GM23338 (cell line): ENCODE measurements at regions not wholly inside any gene's neighbourhood (a gene's known extent, or its start where the extent isn't known, plus 50 kb on each side); places are given as distances from the start of the nearest gene placed in this dataset.

Experiments used
- ATAC-seq: fragments of 200-7000 bp; cut with Tn5 transposase; 3 replicates; pipeline ENCODE4 v1.9.1; 2020
- DNase-seq: peaks from one replicate; pipeline ENCODE4 v3.0.0-alpha.2; 2015; ENCODE audit warnings: low spot score
- H2AFZ ChIP-seq: fragments of 200-600 bp; sonication (generic); 2 replicates; pipeline ENCODE4 v1.8.0; 2016; ENCODE audit warnings: antibody characterized with exemption, mild to moderate bottlenecking, moderate library complexity
- H3F3A ChIP-seq: fragments of 200-600 bp; sonication (generic); replicated peaks from 2 replicates; pipeline ENCODE4 v1.8.0; 2017; ENCODE audit warnings: antibody characterized with exemption, mixed run types, low read depth
- H3K27ac ChIP-seq: fragments of 200-600 bp; sonication (generic); 2 replicates; pipeline ENCODE4 v1.6.1; 2016; ENCODE audit warnings: low read depth
- H3K27me3 ChIP-seq: fragments of 200-600 bp; sonication (generic); 2 replicates; pipeline ENCODE4 v1.8.0; 2016; ENCODE audit warnings: mild to moderate bottlenecking, mixed run types, moderate library complexity; ENCODE audit not compliant: insufficient read depth
- H3K36me3 ChIP-seq: fragments of 200-600 bp; sonication (generic); 2 replicates; pipeline ENCODE4 v1.8.0; 2016; ENCODE audit warnings: mild to moderate bottlenecking; ENCODE audit not compliant: insufficient read depth
- H3K4me1 ChIP-seq: fragments of 200-600 bp; sonication (generic); 2 replicates; pipeline ENCODE4 v1.8.0; 2016; ENCODE audit warnings: mild to moderate bottlenecking, moderate library complexity; ENCODE audit not compliant: insufficient read depth
- H3K4me2 ChIP-seq: fragments of 200-600 bp; sonication (generic); 2 replicates; pipeline ENCODE4 v1.7.1; 2017; ENCODE audit warnings: mixed run types
- H3K4me3 ChIP-seq: fragments of 200-600 bp; sonication (generic); 2 replicates; pipeline ENCODE4 v1.6.1; 2016; ENCODE audit warnings: mixed run types
- H3K79me2 ChIP-seq: fragments of 200-600 bp; sonication (generic); replicated peaks from 2 replicates; pipeline ENCODE4 v1.8.0; 2017; ENCODE audit warnings: mild to moderate bottlenecking; ENCODE audit not compliant: insufficient read depth
- H3K9me2 ChIP-seq: fragments of 200-600 bp; sonication (generic); 2 replicates; pipeline ENCODE4 v1.8.0; 2017; ENCODE audit not compliant: insufficient read depth
- H4K20me1 ChIP-seq: fragments of 200-600 bp; sonication (generic); replicated peaks from 2 replicates; pipeline ENCODE4 v1.8.0; 2017; ENCODE audit warnings: mild to moderate bottlenecking; ENCODE audit not compliant: insufficient read depth
- H3K27ac Mint-ChIP-seq: 2 replicates; pipeline ENCODE4 v1.8.0; 2020; ENCODE audit warnings: inconsistent platforms, mild to moderate bottlenecking, moderate library complexity, mixed read lengths
- H3K27me3 Mint-ChIP-seq: 3 replicates; pipeline ENCODE4 v1.8.0; 2022; ENCODE audit warnings: low read depth, mild to moderate bottlenecking, moderate library complexity, mixed read lengths, inconsistent platforms; ENCODE audit not compliant: insufficient read depth, poor library complexity
- H3K36me3 Mint-ChIP-seq: 3 replicates; pipeline ENCODE4 v1.8.0; 2021; ENCODE audit warnings: low read depth, mild to moderate bottlenecking, inconsistent platforms, moderate library complexity, mixed read lengths
- H3K4me1 Mint-ChIP-seq: 3 replicates; pipeline ENCODE4 v1.8.0; 2020; ENCODE audit warnings: mild to moderate bottlenecking, inconsistent platforms, mixed read lengths
- H3K4me3 Mint-ChIP-seq: 3 replicates; pipeline ENCODE4 v1.8.0; 2021; ENCODE audit warnings: moderate library complexity, mild to moderate bottlenecking, inconsistent platforms, mixed read lengths
- H3K9me3 Mint-ChIP-seq: 3 replicates; pipeline ENCODE4 v1.8.0; 2020; ENCODE audit warnings: moderate library complexity, mild to moderate bottlenecking, inconsistent platforms, mixed read lengths
- CREB1 ChIP-seq: fragments of 250-450 bp; sonication (Bioruptor Pico); IDR thresholded peaks from 2 replicates; pipeline ENCODE4 v1.5.0; 2020; ENCODE audit warnings: low read depth, mild to moderate bottlenecking, moderate library complexity
- EZH2 ChIP-seq: fragments of 200-600 bp; sonication (generic); IDR thresholded peaks from one replicate; pipeline ENCODE4 v1.8.0; 2017; ENCODE audit warnings: antibody characterized with exemption, mild to moderate bottlenecking, low read depth; ENCODE audit not compliant: unreplicated experiment
- EZH2phosphoT487 ChIP-seq: fragments of 200-600 bp; sonication (generic); IDR thresholded peaks from one replicate; pipeline ENCODE4 v1.8.1; 2018; ENCODE audit warnings: antibody characterized with exemption; ENCODE audit not compliant: unreplicated experiment
- JUNB ChIP-seq: IDR thresholded peaks from one replicate; pipeline ENCODE4 v1.6.1; 2016; ENCODE audit warnings: antibody characterized with exemption; ENCODE audit not compliant: unreplicated experiment
- NANOG ChIP-seq: IDR thresholded peaks from 2 replicates; pipeline ENCODE4 v1.6.1; 2016; ENCODE audit warnings: antibody characterized with exemption, borderline replicate concordance
- STAT1 ChIP-seq: IDR thresholded peaks from one replicate; pipeline ENCODE4 v1.6.1; 2016; ENCODE audit warnings: antibody characterized with exemption; ENCODE audit not compliant: unreplicated experiment
- ZNF114 ChIP-seq: fragments of 250-450 bp; sonication (Bioruptor Pico); IDR thresholded peaks from 2 replicates; pipeline ENCODE4 v1.5.0; 2020; ENCODE audit warnings: mild to moderate bottlenecking, moderate library complexity
- ZNF331 ChIP-seq: fragments of 250-450 bp; sonication (Bioruptor Pico); IDR thresholded peaks from 2 replicates; pipeline ENCODE4 v1.5.0; 2020; ENCODE audit warnings: low read depth, mild to moderate bottlenecking, moderate library complexity
- TF ChIP-seq, protein P1 (sequence below), 2 experiments: fragments of 200-600 bp in 1 of 2; sonication (generic) in 1 of 2; conservative IDR thresholded peaks; 2 replicates each; pipeline versions ENCODE4 v1.5.1 to v1.6.1; 2016 to 2017; ENCODE audit warnings: antibody characterized with exemption in 2 of 2, low read depth in 2 of 2, mild to moderate bottlenecking in 2 of 2, moderate library complexity in 1 of 2
- TF ChIP-seq, protein P2 (sequence below): IDR thresholded peaks from one replicate; pipeline ENCODE4 v1.6.1; 2018; ENCODE audit warnings: antibody characterized with exemption; ENCODE audit not compliant: unreplicated experiment
- TF ChIP-seq, protein P3 (sequence below): IDR thresholded peaks from 2 replicates; pipeline ENCODE4 v1.6.1; 2016; ENCODE audit warnings: antibody characterized with exemption

DNA sequence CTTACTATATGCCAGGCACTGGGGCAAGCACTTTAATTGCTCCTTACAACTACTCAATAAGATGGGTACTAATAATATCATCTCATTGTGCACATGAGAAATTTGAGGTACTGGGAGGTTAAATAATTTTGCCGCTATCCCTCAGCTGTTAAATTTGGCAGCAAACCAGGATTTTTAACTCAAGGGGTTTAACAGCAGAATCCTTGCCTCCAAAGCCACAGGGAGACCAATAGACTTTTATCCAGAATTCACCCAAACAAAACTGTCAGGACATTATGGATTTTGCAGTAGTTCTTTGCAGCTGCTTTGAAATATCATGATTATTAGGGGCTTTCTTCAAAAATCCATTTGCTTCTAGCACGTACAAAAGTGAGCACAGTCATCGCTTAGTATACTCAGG is 136.2 kb downstream of the RPS12 start (continued):
- TF ChIP-seq, protein P1, sequence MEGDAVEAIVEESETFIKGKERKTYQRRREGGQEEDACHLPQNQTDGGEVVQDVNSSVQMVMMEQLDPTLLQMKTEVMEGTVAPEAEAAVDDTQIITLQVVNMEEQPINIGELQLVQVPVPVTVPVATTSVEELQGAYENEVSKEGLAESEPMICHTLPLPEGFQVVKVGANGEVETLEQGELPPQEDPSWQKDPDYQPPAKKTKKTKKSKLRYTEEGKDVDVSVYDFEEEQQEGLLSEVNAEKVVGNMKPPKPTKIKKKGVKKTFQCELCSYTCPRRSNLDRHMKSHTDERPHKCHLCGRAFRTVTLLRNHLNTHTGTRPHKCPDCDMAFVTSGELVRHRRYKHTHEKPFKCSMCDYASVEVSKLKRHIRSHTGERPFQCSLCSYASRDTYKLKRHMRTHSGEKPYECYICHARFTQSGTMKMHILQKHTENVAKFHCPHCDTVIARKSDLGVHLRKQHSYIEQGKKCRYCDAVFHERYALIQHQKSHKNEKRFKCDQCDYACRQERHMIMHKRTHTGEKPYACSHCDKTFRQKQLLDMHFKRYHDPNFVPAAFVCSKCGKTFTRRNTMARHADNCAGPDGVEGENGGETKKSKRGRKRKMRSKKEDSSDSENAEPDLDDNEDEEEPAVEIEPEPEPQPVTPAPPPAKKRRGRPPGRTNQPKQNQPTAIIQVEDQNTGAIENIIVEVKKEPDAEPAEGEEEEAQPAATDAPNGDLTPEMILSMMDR (conservative IDR thresholded peaks at IDR 0.05; ENCODE audit: low read depth in 2 of 2), result no peak

DNA sequence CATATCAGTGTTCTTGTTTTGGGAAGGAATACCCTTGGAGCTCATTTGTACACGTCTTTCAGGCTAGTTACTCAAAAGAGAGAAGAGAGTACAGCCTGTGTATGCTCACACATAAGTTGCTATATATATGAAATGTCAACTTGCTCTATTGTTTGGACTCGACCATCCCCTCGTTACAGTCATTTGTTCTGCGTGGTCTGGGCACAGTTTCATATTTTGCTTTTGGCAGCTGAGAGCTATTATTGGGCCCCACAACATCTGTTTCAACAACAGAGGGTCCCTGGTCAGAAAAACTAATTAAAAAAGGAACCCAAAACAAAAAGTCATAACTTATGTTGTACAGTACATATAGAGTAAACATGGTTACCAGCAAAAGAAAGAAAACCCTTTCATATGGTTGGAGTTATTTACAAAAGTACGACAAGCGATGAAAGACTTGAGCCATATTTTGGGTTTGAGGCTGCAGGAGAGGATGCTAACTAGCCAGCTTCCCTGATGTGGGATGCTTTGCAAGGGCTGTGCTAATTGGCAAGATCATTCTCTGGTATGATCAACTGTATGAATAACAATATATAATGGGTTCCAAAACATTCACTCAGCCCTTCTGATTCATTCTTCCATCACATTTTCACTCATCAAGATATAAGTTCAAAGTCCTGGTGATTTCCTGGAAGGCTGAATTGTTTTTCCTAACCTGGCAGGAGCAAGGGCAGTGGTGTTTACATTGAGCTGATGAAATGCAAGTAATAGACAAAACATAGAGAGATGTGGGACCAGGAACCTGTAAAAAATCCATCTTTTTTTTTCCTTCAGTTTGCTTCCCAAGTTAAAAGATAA is 137.9 kb downstream of the RPS12 start:
- ATAC-seq, result no peak
- no peaks in the 10 kb centered on the region for H3K36me3 Mint-ChIP-seq
- H3K27me3 Mint-ChIP-seq, result no peaks in the 10 kb centered on the region
- TF ChIP-seq, protein P2, sequence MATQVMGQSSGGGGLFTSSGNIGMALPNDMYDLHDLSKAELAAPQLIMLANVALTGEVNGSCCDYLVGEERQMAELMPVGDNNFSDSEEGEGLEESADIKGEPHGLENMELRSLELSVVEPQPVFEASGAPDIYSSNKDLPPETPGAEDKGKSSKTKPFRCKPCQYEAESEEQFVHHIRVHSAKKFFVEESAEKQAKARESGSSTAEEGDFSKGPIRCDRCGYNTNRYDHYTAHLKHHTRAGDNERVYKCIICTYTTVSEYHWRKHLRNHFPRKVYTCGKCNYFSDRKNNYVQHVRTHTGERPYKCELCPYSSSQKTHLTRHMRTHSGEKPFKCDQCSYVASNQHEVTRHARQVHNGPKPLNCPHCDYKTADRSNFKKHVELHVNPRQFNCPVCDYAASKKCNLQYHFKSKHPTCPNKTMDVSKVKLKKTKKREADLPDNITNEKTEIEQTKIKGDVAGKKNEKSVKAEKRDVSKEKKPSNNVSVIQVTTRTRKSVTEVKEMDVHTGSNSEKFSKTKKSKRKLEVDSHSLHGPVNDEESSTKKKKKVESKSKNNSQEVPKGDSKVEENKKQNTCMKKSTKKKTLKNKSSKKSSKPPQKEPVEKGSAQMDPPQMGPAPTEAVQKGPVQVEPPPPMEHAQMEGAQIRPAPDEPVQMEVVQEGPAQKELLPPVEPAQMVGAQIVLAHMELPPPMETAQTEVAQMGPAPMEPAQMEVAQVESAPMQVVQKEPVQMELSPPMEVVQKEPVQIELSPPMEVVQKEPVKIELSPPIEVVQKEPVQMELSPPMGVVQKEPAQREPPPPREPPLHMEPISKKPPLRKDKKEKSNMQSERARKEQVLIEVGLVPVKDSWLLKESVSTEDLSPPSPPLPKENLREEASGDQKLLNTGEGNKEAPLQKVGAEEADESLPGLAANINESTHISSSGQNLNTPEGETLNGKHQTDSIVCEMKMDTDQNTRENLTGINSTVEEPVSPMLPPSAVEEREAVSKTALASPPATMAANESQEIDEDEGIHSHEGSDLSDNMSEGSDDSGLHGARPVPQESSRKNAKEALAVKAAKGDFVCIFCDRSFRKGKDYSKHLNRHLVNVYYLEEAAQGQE, result no peak
- no peak for TF ChIP-seq STAT1
- TF ChIP-seq ZNF114 (CRISPR knock-in tag), result no peak
- TF ChIP-seq NANOG, result no peak
- TF ChIP-seq CREB1 (CRISPR knock-in tag), result no peak
- TF ChIP-seq EZH2phosphoT487, result no peak
- TF ChIP-seq, protein P1 (conservative IDR thresholded peaks at IDR 0.05; ENCODE audit: low read depth in 2 of 2), result no peak
- TF ChIP-seq, protein P3, sequence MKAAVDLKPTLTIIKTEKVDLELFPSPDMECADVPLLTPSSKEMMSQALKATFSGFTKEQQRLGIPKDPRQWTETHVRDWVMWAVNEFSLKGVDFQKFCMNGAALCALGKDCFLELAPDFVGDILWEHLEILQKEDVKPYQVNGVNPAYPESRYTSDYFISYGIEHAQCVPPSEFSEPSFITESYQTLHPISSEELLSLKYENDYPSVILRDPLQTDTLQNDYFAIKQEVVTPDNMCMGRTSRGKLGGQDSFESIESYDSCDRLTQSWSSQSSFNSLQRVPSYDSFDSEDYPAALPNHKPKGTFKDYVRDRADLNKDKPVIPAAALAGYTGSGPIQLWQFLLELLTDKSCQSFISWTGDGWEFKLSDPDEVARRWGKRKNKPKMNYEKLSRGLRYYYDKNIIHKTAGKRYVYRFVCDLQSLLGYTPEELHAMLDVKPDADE, result no peak
- no peak for TF ChIP-seq EZH2
- no peak for TF ChIP-seq JUNB
- TF ChIP-seq ZNF331 (CRISPR knock-in tag), result no peak

More for the DNA sequence above, 137.9 kb downstream of the RPS12 start:
- no peak overlapping the region for H3K27ac Mint-ChIP-seq
- H3K27me3 ChIP-seq, result no peaks in the 10 kb centered on the region
- H3K79me2 ChIP-seq, result no peaks in the 10 kb centered on the region
- H3K4me1 ChIP-seq, result no peaks in the 10 kb centered on the region
- peaks cover 4% of the 10 kb centered on the region; the same call in 1 of the 3 replicates for H3K4me1 Mint-ChIP-seq
- no peaks in the 10 kb centered on the region for H3K9me2 ChIP-seq
- no peaks in the 10 kb centered on the region for H3K36me3 ChIP-seq
- H3K4me3 Mint-ChIP-seq, result no peak overlapping the region
- H3K9me3 Mint-ChIP-seq, result no peaks in the 10 kb centered on the region
- DNase-seq, result no peak
- H2AFZ ChIP-seq, result no peak overlapping the region
- H3K4me2 ChIP-seq, result no peak overlapping the region
- H3K4me3 ChIP-seq, result no peak overlapping the region
- no peaks in the 10 kb centered on the region for H3F3A ChIP-seq
- H3K27ac ChIP-seq, result no peak overlapping the region
- H4K20me1 ChIP-seq, result no peaks in the 10 kb centered on the region
